Ascending aorta (tissue), 2 donors: ENCODE measurements at regions not wholly inside any gene's neighbourhood (a gene's known extent, or its start where the extent isn't known, plus 50 kb on each side); places are given as distances from the start of the nearest gene placed in this dataset.
"Not testable (repeated sequence)": the region's sequence is repeated elsewhere in the genome, so short reads cannot be mapped to it uniquely, and the experiment has no call there.

Experiments used
- DNase-seq, 2 donors: peaks; one replicate each; pipeline ENCODE4 v3.0.0-alpha.2; 2019; ENCODE audit warnings: low spot score in 2 of 2
- H3K27ac ChIP-seq, 2 donors: fragments of 200-600 bp; sonication (generic); one replicate each; pipeline ENCODE4 v1.5.1; 2016 to 2017; ENCODE audit warnings: mild to moderate bottlenecking in 1 of 2
- H3K27me3 ChIP-seq: fragments of 200-600 bp; sonication (generic); one replicate; pipeline ENCODE4 v1.5.1; 2017
- H3K36me3 ChIP-seq, 2 donors: fragments of 200-600 bp; sonication (generic); one replicate each; pipeline ENCODE4 v1.5.1; 2016
- H3K4me1 ChIP-seq, 2 donors: fragments of 200-600 bp; sonication (generic); one replicate each; pipeline ENCODE4 v1.5.1; 2016 to 2017; ENCODE audit warnings: mild to moderate bottlenecking in 1 of 2
- H3K4me3 ChIP-seq, 2 donors: fragments of 200-600 bp; sonication (generic); one replicate each; pipeline ENCODE4 v1.5.1; 2016 to 2017; ENCODE audit warnings: mild to moderate bottlenecking in 1 of 2
- H3K9me3 ChIP-seq, 2 donors: fragments of 200-600 bp; sonication (generic); one replicate each; pipeline ENCODE4 v1.5.1; 2016
- CTCF ChIP-seq, 3 experiments: fragments of 200-600 bp in 2 of 3; fragments of 450-650 bp in 1 of 3; sonication (generic) in 2 of 3; IDR thresholded peaks; one replicate each; pipeline ENCODE4 v1.5.1; 2016 to 2019; ENCODE audit warnings: antibody characterized with exemption in 3 of 3, mild to moderate bottlenecking in 1 of 3, moderate library complexity in 1 of 3
- intact Hi-C: fragments of 100-400 bp; cut with DNase I; formaldehyde crosslinking; loops from one replicate; pipeline ENCODE4 v1.15.1; 2023

- no peaks in the 10 kb centered on the region for H3K27me3 ChIP-seq
- DNase-seq = no peak
- H3K4me3 ChIP-seq = no peak overlapping the region
- no peaks in the 10 kb centered on the region for H3K36me3 ChIP-seq
- TF ChIP-seq CTCF (IDR thresholded peaks at IDR 0.05) = no peak
- H3K9me3 ChIP-seq = no peaks in the 10 kb centered on the region
- peak overlapping the region; percentile 73 to 78 for H3K27ac ChIP-seq
- H3K4me1 ChIP-seq = peaks cover 3 to 40% of the 10 kb centered on the region in 2 donors
- intact Hi-C loops = no loop called here
These were observed 255.9 kb downstream of the SPRY1 start for GRCh38 chr4:123652476-123652875.

- intact Hi-C loops = no loop called here
- no peaks in the 10 kb centered on the region for H3K27me3 ChIP-seq
- TF ChIP-seq CTCF (IDR thresholded peaks at IDR 0.05) = no peak
- no peak overlapping the region for H3K4me3 ChIP-seq
- H3K4me1 ChIP-seq = peaks cover 3 to 40% of the 10 kb centered on the region in 2 donors
- H3K27ac ChIP-seq = peak overlapping the region; percentile 63 to 73
- DNase-seq = no peak
- H3K36me3 ChIP-seq = no peaks in the 10 kb centered on the region
- no peaks in the 10 kb centered on the region for H3K9me3 ChIP-seq
These were observed 256.6 kb downstream of the SPRY1 start for GRCh38 chr4:123653236-123653635.

- H3K27ac ChIP-seq, H3K27me3 ChIP-seq, H3K4me3 ChIP-seq, H3K36me3 ChIP-seq, intact Hi-C loops, H3K9me3 ChIP-seq, DNase-seq: not testable (repeated sequence)
- H3K4me1 ChIP-seq = peaks cover 3 to 16% of the 10 kb centered on the region in 2 donors
These were observed 260.2 kb downstream of the SPRY1 start for GRCh38 chr4:123656746-123657294.

- not testable (repeated sequence) for H3K9me3 ChIP-seq, H3K4me3 ChIP-seq, H3K36me3 ChIP-seq, DNase-seq, H3K27ac ChIP-seq, H3K27me3 ChIP-seq
- H3K4me1 ChIP-seq = peaks cover 3 to 12% of the 10 kb centered on the region in 2 donors
- intact Hi-C loops = loop anchor here (2.0 kb wide), 1 partner anchor 259 kb away; no protein-coding TSS in a partner anchor
These were observed 261.0 kb downstream of the SPRY1 start for GRCh38 chr4:123657606-123658005.

- no peaks in the 10 kb centered on the region for H3K27me3 ChIP-seq
- TF ChIP-seq CTCF (IDR thresholded peaks at IDR 0.05) = no peak
- H3K9me3 ChIP-seq = no peaks in the 10 kb centered on the region
- DNase-seq = no peak
- H3K27ac ChIP-seq = no peak overlapping the region
- intact Hi-C loops = loop anchor here (2.0 kb wide), 1 partner anchor 260 kb away; no protein-coding TSS in a partner anchor
- H3K36me3 ChIP-seq = no peaks in the 10 kb centered on the region
- no peaks in the 10 kb centered on the region for H3K4me1 ChIP-seq
- no peak overlapping the region for H3K4me3 ChIP-seq
These were observed 262.7 kb downstream of the SPRY1 start for GRCh38 chr4:123659262-123659661.

GRCh38 chr4:123659730-123660129 is 263.1 kb downstream of the SPRY1 start:
- no peak for DNase-seq
- H3K27me3 ChIP-seq = no peaks in the 10 kb centered on the region
- no peaks in the 10 kb centered on the region for H3K4me1 ChIP-seq
- H3K27ac ChIP-seq = no peak overlapping the region
- H3K4me3 ChIP-seq = no peak overlapping the region
- peak in 2 of 3 experiments; percentile 28 to 40 for TF ChIP-seq CTCF (IDR thresholded peaks at IDR 0.05)
- no peaks in the 10 kb centered on the region for H3K36me3 ChIP-seq
- H3K9me3 ChIP-seq = no peaks in the 10 kb centered on the region
- intact Hi-C loops = loop anchor here (1.0 to 10.0 kb wide), 3 partner anchors 261 to 555 kb away; no protein-coding TSS in a partner anchor
